ENCODE measurements at regions not wholly inside any gene's neighbourhood (a gene's known extent, or its start where the extent isn't known, plus 50 kb on each side); places are given as distances from the start of the nearest gene placed in this dataset.

- DNase-seq (ENCODE audit: low read depth) = no peak
- TF ChIP-seq, protein P1, sequence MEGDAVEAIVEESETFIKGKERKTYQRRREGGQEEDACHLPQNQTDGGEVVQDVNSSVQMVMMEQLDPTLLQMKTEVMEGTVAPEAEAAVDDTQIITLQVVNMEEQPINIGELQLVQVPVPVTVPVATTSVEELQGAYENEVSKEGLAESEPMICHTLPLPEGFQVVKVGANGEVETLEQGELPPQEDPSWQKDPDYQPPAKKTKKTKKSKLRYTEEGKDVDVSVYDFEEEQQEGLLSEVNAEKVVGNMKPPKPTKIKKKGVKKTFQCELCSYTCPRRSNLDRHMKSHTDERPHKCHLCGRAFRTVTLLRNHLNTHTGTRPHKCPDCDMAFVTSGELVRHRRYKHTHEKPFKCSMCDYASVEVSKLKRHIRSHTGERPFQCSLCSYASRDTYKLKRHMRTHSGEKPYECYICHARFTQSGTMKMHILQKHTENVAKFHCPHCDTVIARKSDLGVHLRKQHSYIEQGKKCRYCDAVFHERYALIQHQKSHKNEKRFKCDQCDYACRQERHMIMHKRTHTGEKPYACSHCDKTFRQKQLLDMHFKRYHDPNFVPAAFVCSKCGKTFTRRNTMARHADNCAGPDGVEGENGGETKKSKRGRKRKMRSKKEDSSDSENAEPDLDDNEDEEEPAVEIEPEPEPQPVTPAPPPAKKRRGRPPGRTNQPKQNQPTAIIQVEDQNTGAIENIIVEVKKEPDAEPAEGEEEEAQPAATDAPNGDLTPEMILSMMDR (IDR thresholded peaks at IDR 0.05; ENCODE audit: insufficient read depth, low read length) = no peak
- H3K4me3 ChIP-seq (ENCODE audit: low read depth, low read length) = no peak overlapping the region
Observed at GRCh38 chr5:45105491-45105994, 296.8 kb downstream of the MRPS30 start.

DNA sequence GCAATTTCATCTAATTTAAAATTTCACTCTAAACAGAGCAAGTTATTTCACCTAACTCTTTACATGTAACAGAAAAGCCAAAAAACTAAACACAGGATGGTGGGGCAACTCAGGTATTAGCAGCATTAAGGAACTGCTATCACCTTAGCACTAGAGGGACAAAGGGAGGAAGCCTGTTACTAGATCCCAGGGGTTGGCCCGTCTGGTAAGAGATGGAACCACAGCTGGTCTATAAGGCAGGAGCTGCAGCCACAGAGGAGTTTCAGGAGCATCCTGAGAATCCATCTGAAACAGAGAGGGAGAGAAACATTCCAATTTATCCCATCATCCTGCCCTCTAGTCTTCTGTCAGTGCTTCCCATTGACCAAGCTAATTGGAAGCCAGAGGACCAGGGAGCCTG is 300.3 kb downstream of the MRPS30 start:
- DNase-seq (ENCODE audit: low read depth) = no peak
- TF ChIP-seq, protein P1 (IDR thresholded peaks at IDR 0.05; ENCODE audit: insufficient read depth, low read length) = no peak
- H3K4me3 ChIP-seq (ENCODE audit: low read depth, low read length) = no peak overlapping the region

GRCh38 chr5:45109636-45110035 is 300.9 kb downstream of the MRPS30 start:
- TF ChIP-seq, protein P1 (IDR thresholded peaks at IDR 0.05; ENCODE audit: insufficient read depth, low read length) = no peak
- H3K4me3 ChIP-seq (ENCODE audit: low read depth, low read length) = no peak overlapping the region
- DNase-seq (ENCODE audit: low read depth) = no peak

- DNase-seq (ENCODE audit: low read depth) = no peak
- H3K4me3 ChIP-seq (ENCODE audit: low read depth, low read length) = no peak overlapping the region
- TF ChIP-seq, protein P1 (IDR thresholded peaks at IDR 0.05; ENCODE audit: insufficient read depth, low read length) = no peak
Observed at GRCh38 chr5:45110399-45110798, 301.7 kb downstream of the MRPS30 start.

DNA sequence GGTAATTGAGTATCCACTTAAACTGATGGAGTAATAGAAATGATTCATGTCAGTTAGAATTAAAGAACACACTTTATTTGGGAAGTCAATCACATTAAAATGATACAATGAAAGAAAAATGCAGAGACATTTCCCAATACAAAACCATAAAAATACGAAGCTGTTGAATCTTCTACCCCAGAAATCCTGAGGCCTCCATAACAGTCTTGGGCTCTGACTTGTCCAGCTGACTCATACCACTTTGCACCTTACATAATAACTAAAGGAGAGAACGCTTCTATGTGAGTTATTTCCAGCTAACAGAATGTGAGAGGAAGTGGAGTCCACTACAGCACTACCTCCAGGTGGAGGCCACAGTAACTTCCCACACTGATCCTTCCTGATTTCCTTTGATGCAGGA is 305.0 kb downstream of the MRPS30 start:
- TF ChIP-seq, protein P1 (IDR thresholded peaks at IDR 0.05; ENCODE audit: insufficient read depth, low read length) = no peak
- no peak overlapping the region for H3K4me3 ChIP-seq (ENCODE audit: low read depth, low read length)
- DNase-seq (ENCODE audit: low read depth) = no peak

DNA sequence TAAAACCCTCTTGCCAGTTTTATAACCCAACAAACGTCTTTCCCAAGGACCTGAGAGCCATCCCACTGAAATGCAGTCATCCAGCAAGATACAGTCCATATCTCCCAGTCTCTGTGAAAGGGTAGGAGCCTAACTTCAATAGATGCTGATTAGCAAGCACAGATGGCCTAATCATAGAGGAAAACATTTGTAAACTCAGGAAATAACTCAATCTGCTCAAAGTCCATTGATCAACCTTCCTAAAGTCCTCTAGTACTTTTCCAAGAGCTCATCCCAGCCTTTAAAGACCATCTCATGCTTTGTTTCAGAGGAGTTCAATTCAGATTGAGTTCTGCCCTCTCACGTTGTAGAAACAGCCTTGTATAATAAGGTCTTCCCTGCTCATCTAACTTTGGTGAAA is 324.2 kb downstream of the MRPS30 start:
- H3K4me3 ChIP-seq (ENCODE audit: low read depth, low read length) = no peak overlapping the region
- DNase-seq (ENCODE audit: low read depth) = no peak
- TF ChIP-seq, protein P1 (IDR thresholded peaks at IDR 0.05; ENCODE audit: insufficient read depth, low read length) = no peak

GRCh38 chr5:45162974-45163373 is 354.2 kb downstream of the MRPS30 start:
- TF ChIP-seq, protein P1 (IDR thresholded peaks at IDR 0.05; ENCODE audit: insufficient read depth, low read length) = no peak
- DNase-seq (ENCODE audit: low read depth) = no peak
- no peak overlapping the region for H3K4me3 ChIP-seq (ENCODE audit: low read depth, low read length)

Measured in fibroblast of the aortic adventitia (primary cell).